22Rv1 (cell line): ENCODE measurements at regions not wholly inside any gene's neighbourhood (a gene's known extent, or its start where the extent isn't known, plus 50 kb on each side); places are given as distances from the start of the nearest gene placed in this dataset.

Experiments
- CTCF ChIP-seq: fragments of 450-650 bp; IDR thresholded peaks from 2 replicates; pipeline ENCODE4 v1.5.1; 2017; ENCODE audit warnings: mild to moderate bottlenecking
- ZFX ChIP-seq: fragments of 450-650 bp; IDR thresholded peaks from 2 replicates; pipeline ENCODE4 v1.6.1; 2017; ENCODE audit warnings: antibody characterized with exemption, borderline replicate concordance

GRCh38 chr5:110854200-110854599, 115.4 kb downstream of the SLC25A46 start:
- TF ChIP-seq CTCF (no peak), ZFX (no peak)
